ENCODE measurements at regions not wholly inside any gene's neighbourhood (a gene's known extent, or its start where the extent isn't known, plus 50 kb on each side); places are given as distances from the start of the nearest gene placed in this dataset.
"Not testable (repeated sequence)": the region's sequence is repeated elsewhere in the genome, so short reads cannot be mapped to it uniquely, and the experiment has no call there.

GRCh38 chr9:110008663-110009062 is 199.3 kb downstream of the C9orf152 start:
- H3K27ac ChIP-seq = no peak overlapping the region
- no peak for TF ChIP-seq ZFX (IDR thresholded peaks at IDR 0.05)
- TF ChIP-seq, protein P1, sequence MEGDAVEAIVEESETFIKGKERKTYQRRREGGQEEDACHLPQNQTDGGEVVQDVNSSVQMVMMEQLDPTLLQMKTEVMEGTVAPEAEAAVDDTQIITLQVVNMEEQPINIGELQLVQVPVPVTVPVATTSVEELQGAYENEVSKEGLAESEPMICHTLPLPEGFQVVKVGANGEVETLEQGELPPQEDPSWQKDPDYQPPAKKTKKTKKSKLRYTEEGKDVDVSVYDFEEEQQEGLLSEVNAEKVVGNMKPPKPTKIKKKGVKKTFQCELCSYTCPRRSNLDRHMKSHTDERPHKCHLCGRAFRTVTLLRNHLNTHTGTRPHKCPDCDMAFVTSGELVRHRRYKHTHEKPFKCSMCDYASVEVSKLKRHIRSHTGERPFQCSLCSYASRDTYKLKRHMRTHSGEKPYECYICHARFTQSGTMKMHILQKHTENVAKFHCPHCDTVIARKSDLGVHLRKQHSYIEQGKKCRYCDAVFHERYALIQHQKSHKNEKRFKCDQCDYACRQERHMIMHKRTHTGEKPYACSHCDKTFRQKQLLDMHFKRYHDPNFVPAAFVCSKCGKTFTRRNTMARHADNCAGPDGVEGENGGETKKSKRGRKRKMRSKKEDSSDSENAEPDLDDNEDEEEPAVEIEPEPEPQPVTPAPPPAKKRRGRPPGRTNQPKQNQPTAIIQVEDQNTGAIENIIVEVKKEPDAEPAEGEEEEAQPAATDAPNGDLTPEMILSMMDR (conservative IDR thresholded peaks at IDR 0.05) = no peak

DNA sequence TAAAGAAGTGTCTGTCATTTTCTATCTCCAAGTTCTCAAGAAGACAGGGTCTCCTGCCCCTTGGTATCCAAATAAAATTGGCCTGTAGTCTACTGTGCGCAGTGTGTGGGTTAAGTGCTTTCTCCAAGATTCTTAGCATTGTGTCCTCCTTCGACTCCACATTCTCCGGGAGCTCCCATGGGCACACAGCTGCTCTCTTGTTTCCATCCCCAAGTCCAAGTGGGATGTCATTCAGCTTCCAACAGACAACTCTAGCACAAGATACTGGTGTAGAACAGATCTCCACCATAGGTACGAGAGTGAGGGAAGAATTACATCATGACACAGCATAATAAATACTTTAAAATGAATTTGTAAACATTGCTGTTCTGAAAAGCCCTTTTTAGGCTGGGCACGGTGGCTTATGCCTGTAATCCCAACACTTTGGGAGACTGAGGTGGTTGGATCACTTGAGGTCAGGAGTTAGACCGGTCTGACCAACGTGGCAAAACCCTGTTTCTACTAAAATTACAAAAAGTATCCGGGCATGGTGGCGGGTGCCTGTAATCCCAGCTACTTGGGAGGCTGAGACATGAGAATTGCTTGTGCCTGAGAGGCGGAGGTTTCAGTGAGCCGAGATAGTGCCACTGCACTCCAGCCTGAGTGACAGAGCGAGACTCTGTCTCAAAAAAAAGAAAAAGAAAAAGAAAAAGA is 196.2 kb downstream of the C9orf152 start:
- TF ChIP-seq, protein P1 (conservative IDR thresholded peaks at IDR 0.05) = no peak
- TF ChIP-seq ZFX (IDR thresholded peaks at IDR 0.05) = no peak
- no peak overlapping the region for H3K27ac ChIP-seq

- H3K27ac ChIP-seq = no peak overlapping the region
- TF ChIP-seq, protein P1 (conservative IDR thresholded peaks at IDR 0.05) = no peak
- no peak for TF ChIP-seq ZFX (IDR thresholded peaks at IDR 0.05)
Measured at GRCh38 chr9:110013064-110013463, 194.9 kb downstream of the C9orf152 start.

- no peak for TF ChIP-seq ZFX (IDR thresholded peaks at IDR 0.05)
- TF ChIP-seq, protein P1 (conservative IDR thresholded peaks at IDR 0.05) = no peak
- no peak overlapping the region for H3K27ac ChIP-seq
Measured at GRCh38 chr9:110015759-110016158, 192.2 kb downstream of the C9orf152 start.

GRCh38 chr9:110016340-110016739 is 191.6 kb downstream of the C9orf152 start:
- no peak overlapping the region for H3K27ac ChIP-seq
- TF ChIP-seq ZFX (IDR thresholded peaks at IDR 0.05) = no peak
- TF ChIP-seq, protein P1 (conservative IDR thresholded peaks at IDR 0.05) = no peak

- H3K27ac ChIP-seq = not testable (repeated sequence)
Measured at GRCh38 chr9:110020216-110020615, 187.7 kb downstream of the C9orf152 start.

DNA sequence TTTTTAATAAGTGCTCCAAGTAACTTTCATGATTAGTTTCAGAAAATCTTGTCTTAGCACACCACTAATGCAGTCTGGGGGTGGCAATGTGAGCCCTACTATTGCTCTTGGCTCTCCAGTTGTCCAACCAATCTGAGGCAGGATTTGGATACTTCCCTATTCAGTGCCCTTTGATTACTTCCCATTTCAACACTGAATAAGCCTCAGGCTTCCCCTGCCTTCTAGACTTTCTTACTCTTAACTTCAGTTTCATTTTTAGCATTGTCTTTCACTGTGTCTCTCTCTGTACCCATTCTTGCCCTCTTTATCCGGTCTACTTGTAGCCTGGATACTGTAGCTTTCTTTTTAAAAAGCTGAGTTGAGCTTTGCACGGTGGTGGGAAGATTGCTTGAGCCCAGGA is 186.1 kb downstream of the C9orf152 start:
- no peak overlapping the region for H3K27ac ChIP-seq
- no peak for TF ChIP-seq ZFX (IDR thresholded peaks at IDR 0.05)
- TF ChIP-seq, protein P1 (conservative IDR thresholded peaks at IDR 0.05) = no peak

DNA sequence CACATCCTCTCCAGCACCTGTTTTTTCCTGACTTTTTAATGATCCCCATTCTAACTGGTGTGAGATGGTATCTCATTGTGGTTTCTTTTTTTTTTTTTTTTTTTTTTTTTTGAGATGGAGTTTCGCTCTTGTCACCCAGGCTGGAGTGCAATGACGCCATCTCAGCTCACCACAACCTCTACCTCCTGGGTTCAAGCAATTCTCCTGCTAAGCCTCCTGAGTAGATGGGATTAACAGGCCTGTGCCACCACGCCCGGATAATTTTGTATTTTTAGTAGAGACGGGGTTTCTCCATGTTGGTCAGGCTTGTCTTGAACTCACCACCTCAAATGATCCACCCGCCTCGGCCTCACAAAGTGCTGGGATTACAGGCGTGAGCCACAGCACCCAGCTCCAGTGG is 184.7 kb downstream of the C9orf152 start:
- H3K27ac ChIP-seq = not testable (repeated sequence)
